ENCODE measurements at regions not wholly inside any gene's neighbourhood (a gene's known extent, or its start where the extent isn't known, plus 50 kb on each side); places are given as distances from the start of the nearest gene placed in this dataset.

- DNase-seq: no peak
Observed at GRCh38 chr10:30116041-30116491, 56.7 kb upstream of the JCAD start.

- DNase-seq: no peak
Observed at GRCh38 chr10:30115626-30115940, 56.2 kb upstream of the JCAD start.

GRCh38 chr10:30114881-30115625, 55.7 kb upstream of the JCAD start:
- DNase-seq: no peak

GRCh38 chr10:30114401-30114800, 55.0 kb upstream of the JCAD start:
- no peak for DNase-seq

- no peak for DNase-seq
Observed at GRCh38 chr10:30111340-30112022, 52.1 kb upstream of the JCAD start.

Data from GF-D8 (cell line).